HG03139 (cell line): ENCODE measurements at regions not wholly inside any gene's neighbourhood (a gene's known extent, or its start where the extent isn't known, plus 50 kb on each side); places are given as distances from the start of the nearest gene placed in this dataset.

Experiments
- ATAC-seq: cut with Tn5 transposase; IDR thresholded peaks from one replicate; pipeline ENCODE4 v1.9.1; 2021; ENCODE audit not compliant: unreplicated experiment

- ATAC-seq: no peak
Measured at GRCh38 chr3:106371971-106372805, 503.4 kb upstream of the CBLB start.

GRCh38 chr3:106372806-106373190 lies 504.0 kb upstream of the CBLB start:
- ATAC-seq: no peak

- no peak for ATAC-seq
Measured at GRCh38 chr3:106376016-106376570, 507.3 kb upstream of the CBLB start.

- ATAC-seq: no peak
Measured at GRCh38 chr3:106379251-106379750, 510.5 kb upstream of the CBLB start.

- ATAC-seq: no peak
Measured at GRCh38 chr3:106380232-106380631, 511.4 kb upstream of the CBLB start.

GRCh38 chr3:106381286-106381938 lies 512.6 kb upstream of the CBLB start:
- ATAC-seq: no peak

GRCh38 chr3:106381939-106382335 lies 513.1 kb upstream of the CBLB start:
- ATAC-seq: no peak

GRCh38 chr3:106386050-106386449 lies 517.2 kb upstream of the CBLB start:
- ATAC-seq: no peak

- ATAC-seq: no peak
Measured at GRCh38 chr3:106392915-106393314, 524.1 kb upstream of the CBLB start.

- no peak for ATAC-seq
Measured at GRCh38 chr3:106397006-106397405, 528.2 kb upstream of the CBLB start.

- ATAC-seq: no peak
Measured at GRCh38 chr3:106398891-106399600, 530.2 kb upstream of the CBLB start.

GRCh38 chr3:106399761-106400160 lies 530.9 kb upstream of the CBLB start:
- ATAC-seq: no peak

GRCh38 chr3:106401666-106402490 lies 533.1 kb upstream of the CBLB start:
- ATAC-seq: no peak

- ATAC-seq: no peak
Measured at GRCh38 chr3:106403371-106404145, 534.7 kb upstream of the CBLB start.

GRCh38 chr3:106413683-106414082 lies 544.9 kb upstream of the CBLB start:
- no peak for ATAC-seq

- ATAC-seq: no peak
Measured at GRCh38 chr3:106420628-106421027, 551.8 kb upstream of the CBLB start.

- ATAC-seq: no peak
Measured at GRCh38 chr3:106421426-106421825, 552.6 kb upstream of the CBLB start.

GRCh38 chr3:106421909-106422308 lies 553.1 kb upstream of the CBLB start:
- no peak for ATAC-seq

- no peak for ATAC-seq
Measured at GRCh38 chr3:106423321-106424225, 554.8 kb upstream of the CBLB start.
